ENCODE measurements at regions not wholly inside any gene's neighbourhood (a gene's known extent, or its start where the extent isn't known, plus 50 kb on each side); places are given as distances from the start of the nearest gene placed in this dataset.

DNA sequence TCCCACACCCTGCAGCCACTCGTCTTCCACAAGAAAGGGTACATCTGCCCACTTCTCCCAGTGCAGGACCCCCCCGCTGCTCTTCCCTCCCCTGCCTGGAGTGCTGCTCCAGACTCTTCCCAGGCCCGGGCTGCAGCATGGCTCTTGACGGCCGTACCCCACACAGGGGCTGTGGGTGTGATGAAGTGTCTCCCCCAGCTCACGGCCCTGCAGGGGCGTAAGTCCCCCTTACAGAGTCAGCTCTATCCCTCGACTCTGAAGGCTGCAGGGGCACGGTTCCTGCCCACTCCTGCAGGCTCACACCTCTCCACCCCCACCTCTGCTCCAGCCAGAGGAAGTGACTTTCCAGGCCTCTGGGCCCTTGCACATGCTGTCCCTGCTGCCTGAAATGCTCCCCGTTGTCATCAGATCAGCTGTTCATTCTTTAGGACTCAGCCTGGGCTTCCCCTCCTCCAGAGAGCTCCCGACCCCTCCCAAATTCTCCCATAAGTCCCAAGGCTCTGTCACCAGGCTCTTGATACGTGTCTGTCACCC lies 180.6 kb upstream of the IER5L start:
- Histone ChIP-seq H3K4me3 (IDR thresholded peaks at IDR 0.05; ENCODE audit: insufficient read depth, low read depth, low read length) (no peak overlapping the region), H3K27me3 (ENCODE audit: insufficient read depth, low read depth) (no peaks in the 10 kb centered on the region), H3K9ac (no peak overlapping the region), H3K79me2 (ENCODE audit: insufficient read depth, low read depth) (no peaks in the 10 kb centered on the region), H2AFZ (ENCODE audit: low read depth) (no peak overlapping the region), H3K27ac (no peak overlapping the region), H3K4me2 (no peak overlapping the region), H3K36me3 (ENCODE audit: insufficient read depth) (no peaks in the 10 kb centered on the region), H3K4me1 (ENCODE audit: low read depth, poor library complexity, severe bottlenecking) (no peaks in the 10 kb centered on the region), H4K20me1 (ENCODE audit: insufficient read depth) (no peaks in the 10 kb centered on the region)
- TF ChIP-seq, protein P1, sequence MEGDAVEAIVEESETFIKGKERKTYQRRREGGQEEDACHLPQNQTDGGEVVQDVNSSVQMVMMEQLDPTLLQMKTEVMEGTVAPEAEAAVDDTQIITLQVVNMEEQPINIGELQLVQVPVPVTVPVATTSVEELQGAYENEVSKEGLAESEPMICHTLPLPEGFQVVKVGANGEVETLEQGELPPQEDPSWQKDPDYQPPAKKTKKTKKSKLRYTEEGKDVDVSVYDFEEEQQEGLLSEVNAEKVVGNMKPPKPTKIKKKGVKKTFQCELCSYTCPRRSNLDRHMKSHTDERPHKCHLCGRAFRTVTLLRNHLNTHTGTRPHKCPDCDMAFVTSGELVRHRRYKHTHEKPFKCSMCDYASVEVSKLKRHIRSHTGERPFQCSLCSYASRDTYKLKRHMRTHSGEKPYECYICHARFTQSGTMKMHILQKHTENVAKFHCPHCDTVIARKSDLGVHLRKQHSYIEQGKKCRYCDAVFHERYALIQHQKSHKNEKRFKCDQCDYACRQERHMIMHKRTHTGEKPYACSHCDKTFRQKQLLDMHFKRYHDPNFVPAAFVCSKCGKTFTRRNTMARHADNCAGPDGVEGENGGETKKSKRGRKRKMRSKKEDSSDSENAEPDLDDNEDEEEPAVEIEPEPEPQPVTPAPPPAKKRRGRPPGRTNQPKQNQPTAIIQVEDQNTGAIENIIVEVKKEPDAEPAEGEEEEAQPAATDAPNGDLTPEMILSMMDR (conservative IDR thresholded peaks at IDR 0.05; ENCODE audit: low read depth, low read length) = no peak

DNA sequence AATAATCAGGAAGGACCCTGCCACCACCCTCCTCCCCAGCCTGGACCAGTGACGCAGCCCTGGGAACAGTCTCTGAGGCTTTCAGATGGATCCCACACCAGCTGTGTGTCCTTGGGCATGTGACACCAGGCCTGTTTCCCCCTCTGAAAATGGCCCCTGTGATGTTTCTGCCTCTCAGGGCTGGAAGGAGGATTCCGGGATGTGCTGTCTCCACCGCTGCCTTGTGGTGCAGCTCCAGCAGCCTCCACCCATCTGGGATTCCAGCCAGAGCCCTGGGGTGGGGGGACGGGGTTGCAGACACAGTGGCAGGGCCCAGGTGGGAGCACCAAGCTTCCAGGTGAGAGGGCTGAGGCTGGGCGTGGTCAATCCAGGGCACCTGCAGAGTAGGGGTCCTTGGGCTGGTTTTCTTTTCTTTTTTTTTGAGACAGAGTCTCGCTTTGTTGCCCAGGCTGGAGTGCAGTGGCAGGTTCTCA lies 179.7 kb upstream of the IER5L start:
- no peak overlapping the region for H2AFZ ChIP-seq (ENCODE audit: low read depth)
- no peaks in the 10 kb centered on the region for H4K20me1 ChIP-seq (ENCODE audit: insufficient read depth)
- no peak overlapping the region for H3K4me2 ChIP-seq
- TF ChIP-seq, protein P1 (conservative IDR thresholded peaks at IDR 0.05; ENCODE audit: low read depth, low read length) = no peak
- H3K9ac ChIP-seq = no peak overlapping the region
- H3K79me2 ChIP-seq (ENCODE audit: insufficient read depth, low read depth) = no peaks in the 10 kb centered on the region
- H3K4me3 ChIP-seq (IDR thresholded peaks at IDR 0.05; ENCODE audit: insufficient read depth, low read depth, low read length) = no peak overlapping the region
- H3K4me1 ChIP-seq (ENCODE audit: low read depth, poor library complexity, severe bottlenecking) = no peaks in the 10 kb centered on the region
- H3K36me3 ChIP-seq (ENCODE audit: insufficient read depth) = no peaks in the 10 kb centered on the region
- no peaks in the 10 kb centered on the region for H3K27me3 ChIP-seq (ENCODE audit: insufficient read depth, low read depth)
- no peak overlapping the region for H3K27ac ChIP-seq

DNA sequence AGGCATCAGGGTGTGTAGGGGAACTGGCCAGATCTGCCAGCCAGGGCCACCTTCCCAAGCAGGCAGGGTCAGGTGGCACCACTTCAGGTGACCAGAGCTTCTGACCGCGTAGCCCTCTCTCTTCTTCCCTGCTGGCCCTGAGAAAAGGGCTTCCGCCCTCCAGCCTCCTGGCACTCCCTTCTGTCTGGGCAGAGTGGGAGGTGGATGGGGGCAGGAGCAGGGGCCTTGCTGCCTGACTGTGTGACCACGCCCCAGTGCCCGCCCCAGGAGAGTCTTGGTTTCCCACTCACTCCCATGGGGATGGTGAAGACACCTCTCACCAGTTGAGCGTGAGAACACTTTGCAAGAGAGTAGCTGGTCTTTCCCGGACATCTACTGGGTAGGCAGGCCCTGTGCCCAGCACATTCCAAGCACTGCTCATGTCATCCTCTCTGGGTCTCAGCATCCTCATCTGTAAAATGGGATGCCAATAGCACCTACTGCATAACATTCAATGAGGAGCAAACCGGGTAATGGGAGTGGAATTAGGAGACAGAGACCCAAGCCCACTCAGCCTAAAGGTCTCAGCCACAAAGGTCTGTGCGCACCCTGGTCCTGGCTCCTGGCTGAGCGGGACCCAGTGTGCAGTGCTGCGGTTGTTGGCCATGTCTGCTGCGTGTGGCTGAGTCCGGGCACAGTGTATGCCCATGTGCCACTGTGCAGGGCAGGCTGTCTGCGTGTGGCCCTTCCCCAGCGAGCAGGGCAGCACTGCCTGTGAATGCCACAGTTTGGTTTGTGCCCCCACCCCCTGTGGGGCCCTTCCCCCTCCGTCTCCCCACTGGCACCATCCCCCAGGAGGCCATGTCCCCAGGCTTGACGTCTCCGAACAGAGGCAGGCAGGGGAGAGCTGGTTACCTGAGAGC lies 179.1 kb upstream of the IER5L start:
- Histone ChIP-seq H2AFZ (ENCODE audit: low read depth) (no peak overlapping the region), H3K9ac (no peak overlapping the region), H3K4me1 (ENCODE audit: low read depth, poor library complexity, severe bottlenecking) (no peaks in the 10 kb centered on the region), H3K27me3 (ENCODE audit: insufficient read depth, low read depth) (no peaks in the 10 kb centered on the region), H3K79me2 (ENCODE audit: insufficient read depth, low read depth) (no peaks in the 10 kb centered on the region), H3K4me3 (IDR thresholded peaks at IDR 0.05; ENCODE audit: insufficient read depth, low read depth, low read length) (no peak overlapping the region), H3K27ac (no peak overlapping the region), H3K4me2 (no peak overlapping the region), H4K20me1 (ENCODE audit: insufficient read depth) (no peaks in the 10 kb centered on the region), H3K36me3 (ENCODE audit: insufficient read depth) (no peaks in the 10 kb centered on the region)
- TF ChIP-seq, protein P1 (conservative IDR thresholded peaks at IDR 0.05; ENCODE audit: low read depth, low read length) = no peak

DNA sequence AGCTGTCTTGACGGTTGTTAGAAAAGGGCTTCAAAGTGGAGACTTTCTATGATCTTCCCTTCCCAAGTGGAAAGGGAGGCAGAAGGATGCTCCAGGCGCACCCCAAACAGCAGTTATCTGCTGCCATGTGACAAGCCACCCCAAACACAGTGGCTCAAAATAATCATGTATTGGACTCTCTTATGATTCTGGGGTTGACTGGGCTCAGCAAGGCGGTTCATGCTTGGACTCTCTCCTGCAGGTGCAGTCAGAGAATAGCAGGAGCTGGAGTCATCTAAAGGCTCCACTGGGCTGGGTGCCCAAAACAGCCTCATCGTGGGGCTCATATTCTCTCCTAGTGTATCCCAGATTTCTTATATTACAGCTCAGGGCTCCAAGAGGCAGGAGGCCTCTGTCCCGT lies 177.6 kb upstream of the IER5L start:
- H2AFZ ChIP-seq (ENCODE audit: low read depth) = no peak overlapping the region
- H3K27me3 ChIP-seq (ENCODE audit: insufficient read depth, low read depth) = no peaks in the 10 kb centered on the region
- no peak overlapping the region for H3K27ac ChIP-seq
- no peaks in the 10 kb centered on the region for H3K36me3 ChIP-seq (ENCODE audit: insufficient read depth)
- H3K79me2 ChIP-seq (ENCODE audit: insufficient read depth, low read depth) = no peaks in the 10 kb centered on the region
- H3K4me1 ChIP-seq (ENCODE audit: low read depth, poor library complexity, severe bottlenecking) = peaks cover 4% of the 10 kb centered on the region
- H3K4me2 ChIP-seq = no peak overlapping the region
- H3K4me3 ChIP-seq (IDR thresholded peaks at IDR 0.05; ENCODE audit: insufficient read depth, low read depth, low read length) = no peak overlapping the region
- no peak overlapping the region for H3K9ac ChIP-seq
- TF ChIP-seq, protein P1 (conservative IDR thresholded peaks at IDR 0.05; ENCODE audit: low read depth, low read length) = no peak
- H4K20me1 ChIP-seq (ENCODE audit: insufficient read depth) = no peaks in the 10 kb centered on the region
